ENCODE measurements at regions not wholly inside any gene's neighbourhood (a gene's known extent, or its start where the extent isn't known, plus 50 kb on each side); places are given as distances from the start of the nearest gene placed in this dataset.

DNA sequence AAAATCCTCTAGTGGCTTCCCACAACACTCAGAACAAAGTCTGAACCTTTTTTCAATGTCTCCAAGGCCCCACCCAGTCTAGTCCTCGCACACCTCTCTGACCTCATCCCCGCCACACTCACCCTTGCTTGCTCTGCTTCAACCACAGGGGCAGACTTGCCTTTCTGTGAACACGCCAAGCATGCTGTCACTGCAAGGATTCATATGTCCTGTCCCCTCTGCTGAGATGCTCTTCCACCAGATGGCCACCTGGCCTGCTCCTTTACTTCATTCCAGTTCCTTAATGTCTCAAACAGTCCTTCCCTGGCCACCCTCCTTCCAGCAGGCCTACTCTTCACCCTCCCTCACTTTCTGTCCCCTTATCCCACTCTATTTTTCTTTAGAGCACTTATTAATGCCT, 60.6 kb upstream of the ARHGAP20 start:
- TF ChIP-seq CTCF (IDR thresholded peaks at IDR 0.05): no peak
- TF ChIP-seq SP1 (CRISPR knock-in tag; conservative IDR thresholded peaks at IDR 0.05): no peak
- no peak for TF ChIP-seq ZNF425 (CRISPR knock-in tag; conservative IDR thresholded peaks at IDR 0.05)
- TF ChIP-seq, protein P1, sequence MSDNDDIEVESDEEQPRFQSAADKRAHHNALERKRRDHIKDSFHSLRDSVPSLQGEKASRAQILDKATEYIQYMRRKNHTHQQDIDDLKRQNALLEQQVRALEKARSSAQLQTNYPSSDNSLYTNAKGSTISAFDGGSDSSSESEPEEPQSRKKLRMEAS (CRISPR knock-in tag; IDR thresholded peaks at IDR 0.05): no peak
- TF ChIP-seq FOXK1 (CRISPR knock-in tag; IDR thresholded peaks at IDR 0.05): no peak
